ENCODE measurements at regions not wholly inside any gene's neighbourhood (a gene's known extent, or its start where the extent isn't known, plus 50 kb on each side); places are given as distances from the start of the nearest gene placed in this dataset.

DNA sequence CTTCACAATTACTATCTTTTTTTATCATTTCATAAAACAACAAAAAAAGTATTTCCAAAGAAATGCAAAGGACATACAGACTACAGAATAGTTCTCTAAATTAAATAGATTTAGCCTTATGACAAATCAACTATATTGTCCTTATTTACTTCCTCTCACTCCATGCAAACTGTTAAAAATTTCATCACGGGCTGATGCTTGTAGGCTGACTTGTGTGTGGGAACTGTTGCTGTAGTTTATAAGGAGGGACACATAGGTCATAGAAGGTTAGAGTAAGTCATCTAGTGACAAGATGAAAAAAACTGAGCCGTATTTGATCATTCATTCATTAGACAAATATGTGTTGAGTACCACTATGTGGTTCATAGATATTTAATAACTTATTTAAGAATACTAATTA, 232.5 kb upstream of the TBL1XR1 start:
- no peak for DNase-seq (ENCODE audit: low read depth, low spot score)

DNA sequence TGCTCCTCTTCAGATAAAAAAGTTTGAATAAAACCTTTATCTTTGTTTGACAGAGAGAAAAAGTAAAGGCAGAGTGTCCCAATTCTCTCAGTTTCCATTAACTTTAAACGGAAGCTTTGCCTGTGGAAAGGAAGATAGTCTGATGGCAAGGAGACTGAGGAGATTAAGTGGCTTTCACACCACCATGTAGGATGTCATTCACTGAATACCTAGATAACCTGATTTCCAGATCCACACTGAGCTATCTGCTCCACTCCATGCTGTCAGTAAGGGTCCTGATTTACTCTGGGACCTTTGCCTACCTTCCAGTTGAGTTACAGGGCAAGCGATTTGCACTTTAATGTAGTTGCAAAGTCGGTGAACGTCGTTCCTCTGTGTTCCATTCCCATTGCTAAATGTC, 233.4 kb upstream of the TBL1XR1 start:
- no peak for DNase-seq (ENCODE audit: low read depth, low spot score)

- DNase-seq (ENCODE audit: low read depth, low spot score) = no peak
These were observed 234.4 kb upstream of the TBL1XR1 start for GRCh38 chr3:177431525-177432176.

DNA sequence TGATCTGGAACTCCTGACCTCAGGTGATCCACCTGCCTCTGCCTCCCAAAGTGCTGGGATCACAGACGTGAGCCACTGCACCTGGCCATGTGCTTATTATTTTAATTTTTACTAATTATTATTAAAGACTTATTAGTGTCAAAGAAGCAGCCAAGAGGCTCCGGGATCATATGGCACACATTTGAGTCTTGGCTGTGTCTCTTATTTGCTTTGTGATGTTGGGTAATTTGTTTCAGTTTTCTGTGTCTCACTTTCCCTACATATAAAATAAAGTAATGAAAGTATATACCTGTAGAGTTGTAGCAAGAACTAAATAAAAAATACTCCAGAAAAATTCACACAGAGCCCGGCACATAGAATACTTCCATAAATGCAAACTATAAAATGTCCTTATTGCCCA, 238.0 kb upstream of the TBL1XR1 start:
- DNase-seq (ENCODE audit: low read depth, low spot score) = no peak

DNA sequence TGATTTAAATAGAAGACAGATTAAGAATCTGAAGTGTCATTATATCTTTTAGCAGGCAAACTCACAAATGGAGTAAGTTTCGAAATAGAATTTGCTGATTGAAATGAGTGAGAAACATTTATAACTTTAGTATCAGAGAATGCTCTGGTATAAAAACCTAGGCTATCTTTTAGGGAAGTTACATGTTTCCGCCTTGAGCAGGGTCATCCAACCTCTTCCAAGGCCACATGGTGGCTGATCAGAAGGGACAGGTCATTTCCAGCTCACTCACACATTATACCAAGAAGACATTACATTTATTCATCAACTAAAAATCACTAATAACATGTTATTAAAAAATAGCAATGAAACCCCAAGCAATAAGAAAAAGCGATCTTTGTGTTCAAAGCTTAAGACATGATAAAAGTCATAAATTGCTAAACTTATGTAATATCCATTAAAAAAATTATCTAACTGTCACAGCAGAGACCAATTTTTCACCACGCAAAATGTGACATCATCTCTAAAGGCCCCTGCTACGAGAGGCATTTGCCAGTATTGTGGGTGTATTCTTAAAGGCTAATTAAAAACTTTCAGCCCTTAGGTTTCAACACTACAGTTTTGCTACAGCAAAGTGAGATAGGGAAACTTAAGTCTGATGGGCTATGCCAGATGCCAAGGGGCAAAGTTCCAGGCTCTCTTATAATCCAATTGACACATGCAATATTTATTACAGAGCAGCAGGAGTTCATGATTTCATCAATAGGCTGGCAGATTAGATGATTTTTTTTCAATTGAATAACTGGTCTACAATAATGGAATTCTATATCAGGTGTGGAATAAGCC, 240.4 kb upstream of the TBL1XR1 start:
- no peak for DNase-seq (ENCODE audit: low read depth, low spot score)

- no peak for DNase-seq (ENCODE audit: low read depth, low spot score)
These were observed 241.4 kb upstream of the TBL1XR1 start for GRCh38 chr3:177438596-177439220.

GRCh38 chr3:177439694-177440269, 242.5 kb upstream of the TBL1XR1 start:
- no peak for DNase-seq (ENCODE audit: low read depth, low spot score)

DNA sequence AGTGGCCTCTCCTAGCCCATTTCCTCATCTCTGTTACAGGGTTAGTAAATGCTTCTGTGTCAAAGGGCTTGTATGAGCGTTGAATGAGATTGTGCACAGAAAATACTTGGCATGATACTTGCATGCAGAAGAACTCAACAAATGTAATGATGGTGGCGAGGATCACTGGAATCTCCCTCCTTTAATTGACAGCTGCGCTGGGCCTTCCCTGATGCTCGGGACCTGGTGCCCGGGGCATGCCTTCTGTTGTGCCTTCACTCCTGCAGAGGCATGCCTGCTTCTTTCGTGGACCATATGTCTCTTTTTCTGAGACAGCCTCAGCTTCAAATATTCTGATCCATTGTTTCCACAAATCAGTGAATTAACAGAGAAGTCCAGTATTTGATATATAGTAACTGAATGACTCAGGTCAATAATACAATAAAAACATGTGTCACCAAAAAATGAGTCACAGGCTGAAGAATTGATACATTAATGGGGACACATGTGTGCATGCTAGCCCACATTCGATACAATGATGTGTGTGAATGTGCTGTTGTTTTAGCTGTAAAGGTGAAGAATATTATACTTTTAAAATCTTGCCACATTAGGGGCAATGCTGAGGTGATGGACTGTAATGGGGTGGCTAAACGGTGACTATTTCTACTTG, 243.3 kb upstream of the TBL1XR1 start:
- DNase-seq (ENCODE audit: low read depth, low spot score) = no peak

GRCh38 chr3:177441276-177441812, 244.1 kb upstream of the TBL1XR1 start:
- no peak for DNase-seq (ENCODE audit: low read depth, low spot score)

DNA sequence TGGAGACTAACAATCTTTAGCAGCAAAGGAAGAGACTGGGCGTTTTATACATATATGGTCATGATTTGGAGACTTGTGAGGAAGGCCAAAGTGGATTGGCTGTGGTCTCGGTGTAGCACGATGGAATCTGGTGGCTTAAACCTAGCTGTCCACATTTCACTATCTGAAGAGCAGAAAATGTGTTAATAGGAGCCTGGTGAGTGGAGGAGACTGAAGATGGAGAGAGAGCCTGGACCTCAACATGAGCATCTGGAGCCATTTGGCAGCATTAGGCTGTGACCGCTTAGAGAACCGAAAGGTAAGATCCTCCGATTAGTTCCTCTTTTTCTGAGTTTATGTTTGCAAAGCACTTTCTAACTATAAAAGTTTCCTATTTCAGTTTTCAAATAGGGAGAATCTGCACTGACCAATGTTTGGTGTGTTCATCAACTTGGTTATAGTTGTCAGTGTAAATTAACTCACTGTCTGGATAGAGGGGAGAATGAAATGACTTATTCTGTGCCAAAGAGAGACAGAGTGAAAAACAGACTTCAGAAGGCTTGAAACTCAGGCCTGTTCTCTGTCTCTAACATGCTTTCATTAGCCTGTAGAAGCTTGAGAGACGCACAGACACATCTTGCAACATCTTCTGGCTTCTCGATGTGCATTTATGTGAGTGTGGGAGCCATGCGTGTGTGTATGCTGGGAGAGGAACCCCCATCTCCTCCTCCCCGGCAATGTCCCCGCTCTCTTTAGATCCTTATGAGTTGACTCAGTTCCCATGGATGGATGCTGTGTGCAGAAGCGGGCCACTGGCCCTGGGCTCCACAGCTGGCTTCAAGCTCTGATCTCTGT, 244.7 kb upstream of the TBL1XR1 start:
- no peak for DNase-seq (ENCODE audit: low read depth, low spot score)

- no peak for DNase-seq (ENCODE audit: low read depth, low spot score)
These were observed 246.2 kb upstream of the TBL1XR1 start for GRCh38 chr3:177443469-177443868.

- DNase-seq (ENCODE audit: low read depth, low spot score) = no peak
These were observed 247.4 kb upstream of the TBL1XR1 start for GRCh38 chr3:177444696-177445095.

- DNase-seq (ENCODE audit: low read depth, low spot score) = no peak
These were observed 248.3 kb upstream of the TBL1XR1 start for GRCh38 chr3:177445549-177445948.

- DNase-seq (ENCODE audit: low read depth, low spot score) = no peak
These were observed 248.9 kb upstream of the TBL1XR1 start for GRCh38 chr3:177446165-177446601.

GRCh38 chr3:177447938-177448337, 250.7 kb upstream of the TBL1XR1 start:
- no peak for DNase-seq (ENCODE audit: low read depth, low spot score)

DNA sequence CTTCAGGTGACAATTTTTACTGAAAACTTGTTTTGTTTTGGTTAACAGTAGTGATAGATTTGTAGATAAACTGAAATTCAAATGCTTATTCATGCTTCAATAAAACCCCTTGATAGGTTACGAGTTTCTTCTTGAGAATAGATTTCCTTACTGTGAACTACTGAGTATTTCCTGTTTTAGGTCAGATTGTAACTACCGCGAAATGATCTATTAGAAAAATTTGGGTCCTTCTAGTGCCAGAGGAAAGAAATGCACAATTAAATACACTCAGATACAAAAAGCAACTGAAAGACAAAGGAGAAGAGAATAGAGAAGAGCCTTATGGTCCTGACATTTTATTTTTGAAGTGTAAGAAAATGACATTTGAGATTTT, 251.7 kb upstream of the TBL1XR1 start:
- no peak for DNase-seq (ENCODE audit: low read depth, low spot score)

GRCh38 chr3:177449360-177450006, 252.2 kb upstream of the TBL1XR1 start:
- DNase-seq (ENCODE audit: low read depth, low spot score) = no peak

DNA sequence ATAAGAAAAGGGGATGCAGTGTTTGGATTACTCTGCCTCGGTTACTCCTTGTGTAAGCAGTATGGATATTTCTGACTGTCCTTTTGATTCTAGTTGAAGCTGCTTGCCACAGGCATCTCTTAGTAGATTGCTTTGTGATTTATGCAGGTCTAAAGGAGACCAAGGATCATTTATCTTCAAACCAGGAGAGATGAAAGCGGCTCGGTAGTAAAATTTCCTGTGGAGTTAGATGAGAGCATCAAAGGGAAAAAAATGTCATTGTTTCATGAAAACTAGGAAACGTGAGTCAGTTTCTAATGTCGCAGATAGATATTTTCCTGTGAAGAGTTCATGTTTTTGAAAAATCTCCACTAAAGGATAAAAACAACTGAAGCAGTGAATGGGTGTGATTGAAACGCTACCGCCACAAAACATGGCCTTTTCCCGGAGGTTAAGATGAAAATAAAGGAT, 254.0 kb upstream of the TBL1XR1 start:
- DNase-seq (ENCODE audit: low read depth, low spot score) = no peak

GRCh38 chr3:177451864-177452830, 254.9 kb upstream of the TBL1XR1 start:
- DNase-seq (ENCODE audit: low read depth, low spot score) = no peak

Data from smooth muscle cell of the brain vasculature (primary cell).